Keratinocyte (primary cell): ENCODE measurements at regions not wholly inside any gene's neighbourhood (a gene's known extent, or its start where the extent isn't known, plus 50 kb on each side); places are given as distances from the start of the nearest gene placed in this dataset.

Experiments used
- DNase-seq: peaks from one replicate; pipeline ENCODE4 v3.0.0-alpha.2; 2011; ENCODE audit warnings: low read depth, missing footprints, low spot score
- FAIRE-seq: peaks from 2 replicates; lab custom pipeline; 2011; peaks lifted over from hg19 to GRCh38; lab: Jason Lieb, UNC
- H2AFZ ChIP-seq: 2 replicates; pipeline ENCODE4 v1.6.0; 2012; ENCODE audit warnings: low read length, control low read depth, inconsistent platforms; ENCODE audit not compliant: control insufficient read depth
- H3K27ac ChIP-seq: 2 replicates; pipeline ENCODE4 v1.5.1; 2011; ENCODE audit warnings: low read length; ENCODE audit not compliant: control insufficient read depth, insufficient read depth
- H3K27me3 ChIP-seq: 3 replicates; pipeline ENCODE4 v1.6.0; 2011; ENCODE audit warnings: low read length; ENCODE audit not compliant: control insufficient read depth, insufficient read depth; ENCODE audit errors: extremely low read depth
- H3K36me3 ChIP-seq, 2 experiments: 2 replicates in 1 of 2; 3 replicates in 1 of 2; pipeline ENCODE4 v1.5.1; 2011; ENCODE audit warnings: low read length in 2 of 2, mild to moderate bottlenecking in 1 of 2; ENCODE audit not compliant: control insufficient read depth in 2 of 2, insufficient read depth in 2 of 2; ENCODE audit errors: extremely low read depth in 1 of 2
- H3K4me1 ChIP-seq: 3 replicates; pipeline ENCODE4 v1.5.1; 2011; ENCODE audit warnings: low read length; ENCODE audit not compliant: control insufficient read depth, insufficient read depth; ENCODE audit errors: extremely low read depth
- H3K4me2 ChIP-seq: 3 replicates; pipeline ENCODE4 v1.6.0; 2011; ENCODE audit warnings: low read depth, low read length; ENCODE audit not compliant: control insufficient read depth, insufficient read depth; ENCODE audit errors: extremely low read depth
- H3K4me3 ChIP-seq, 3 experiments: fragments of 200-600 bp in 1 of 3; sonication (generic) in 1 of 3; 2 replicates in 2 of 3; 3 replicates in 1 of 3; pipeline ENCODE4 v1.5.1; 2011 to 2016; ENCODE audit warnings: low read length in 3 of 3, mild to moderate bottlenecking in 3 of 3, control low read depth in 2 of 3, inconsistent platforms in 1 of 3, low read depth in 1 of 3, mixed read lengths in 1 of 3, mixed run types in 1 of 3, moderate library complexity in 1 of 3; ENCODE audit not compliant: control insufficient read depth in 2 of 3, insufficient read depth in 2 of 3; ENCODE audit errors: extremely low read depth in 1 of 3
- H3K79me2 ChIP-seq: 2 replicates; pipeline ENCODE4 v1.6.0; 2012; ENCODE audit warnings: low read length; ENCODE audit not compliant: control insufficient read depth, insufficient read depth
- H3K9ac ChIP-seq: 3 replicates; pipeline ENCODE4 v1.6.0; 2011; ENCODE audit warnings: low read length; ENCODE audit not compliant: control insufficient read depth, insufficient read depth; ENCODE audit errors: extremely low read depth
- H3K9me1 ChIP-seq: 3 replicates; pipeline ENCODE4 v1.6.0; 2011; ENCODE audit warnings: low read length; ENCODE audit not compliant: control insufficient read depth, insufficient read depth; ENCODE audit errors: extremely low read depth
- H3K9me3 ChIP-seq: 2 replicates; pipeline ENCODE4 v1.5.1; 2012; ENCODE audit warnings: low read depth, low read length; ENCODE audit not compliant: control insufficient read depth
- H4K20me1 ChIP-seq: 3 replicates; pipeline ENCODE4 v1.6.0; 2011; ENCODE audit warnings: low read length; ENCODE audit not compliant: control insufficient read depth, insufficient read depth; ENCODE audit errors: extremely low read depth
- EZH2 ChIP-seq: IDR thresholded peaks from one replicate; pipeline ENCODE4 v1.6.1; 2012; ENCODE audit warnings: inconsistent platforms, mild to moderate bottlenecking, low read length, moderate library complexity
- dilution Hi-C: fragments of 300-500 bp; cut with MboI; formaldehyde crosslinking; loops from one replicate; pipeline ENCODE4 v1.7.0; 2020; ENCODE audit warnings: low sequenced_read_pairs; ENCODE audit not compliant: extremely low pct_ligation_motif_present
- TF ChIP-seq, protein P1 (sequence below), 3 experiments: IDR thresholded peaks in 1 of 3; conservative IDR thresholded peaks in 1 of 3; optimal IDR thresholded peaks in 1 of 3; 2 replicates in 2 of 3; 3 replicates in 1 of 3; pipeline versions ENCODE3 to v1.5.1; 2011; ENCODE audit warnings: low read length in 3 of 3, mild to moderate bottlenecking in 3 of 3, moderate library complexity in 2 of 3, control low read depth in 1 of 3, inconsistent platforms in 1 of 3; ENCODE audit not compliant: insufficient read depth in 2 of 3; ENCODE audit errors: extremely low read depth in 1 of 3

GRCh38 chr13:34371108-34371507, 553.2 kb downstream of the RFC3 start:
- FAIRE-seq: no peak
- Histone ChIP-seq H3K79me2 (no peaks in the 10 kb centered on the region), H2AFZ (no peak overlapping the region), H3K9me3 (no peaks in the 10 kb centered on the region), H3K9me1 (no peaks in the 10 kb centered on the region), H3K4me2 (no peak overlapping the region), H3K36me3 (no peaks in the 10 kb centered on the region), H3K27ac (no peak overlapping the region), H3K4me1 (no peaks in the 10 kb centered on the region), H3K27me3 (no peaks in the 10 kb centered on the region), H4K20me1 (no peaks in the 10 kb centered on the region), H3K4me3 (no peak overlapping the region), H3K9ac (no peak overlapping the region)
- no peak for TF ChIP-seq EZH2
- TF ChIP-seq, protein P1, sequence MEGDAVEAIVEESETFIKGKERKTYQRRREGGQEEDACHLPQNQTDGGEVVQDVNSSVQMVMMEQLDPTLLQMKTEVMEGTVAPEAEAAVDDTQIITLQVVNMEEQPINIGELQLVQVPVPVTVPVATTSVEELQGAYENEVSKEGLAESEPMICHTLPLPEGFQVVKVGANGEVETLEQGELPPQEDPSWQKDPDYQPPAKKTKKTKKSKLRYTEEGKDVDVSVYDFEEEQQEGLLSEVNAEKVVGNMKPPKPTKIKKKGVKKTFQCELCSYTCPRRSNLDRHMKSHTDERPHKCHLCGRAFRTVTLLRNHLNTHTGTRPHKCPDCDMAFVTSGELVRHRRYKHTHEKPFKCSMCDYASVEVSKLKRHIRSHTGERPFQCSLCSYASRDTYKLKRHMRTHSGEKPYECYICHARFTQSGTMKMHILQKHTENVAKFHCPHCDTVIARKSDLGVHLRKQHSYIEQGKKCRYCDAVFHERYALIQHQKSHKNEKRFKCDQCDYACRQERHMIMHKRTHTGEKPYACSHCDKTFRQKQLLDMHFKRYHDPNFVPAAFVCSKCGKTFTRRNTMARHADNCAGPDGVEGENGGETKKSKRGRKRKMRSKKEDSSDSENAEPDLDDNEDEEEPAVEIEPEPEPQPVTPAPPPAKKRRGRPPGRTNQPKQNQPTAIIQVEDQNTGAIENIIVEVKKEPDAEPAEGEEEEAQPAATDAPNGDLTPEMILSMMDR (optimal IDR thresholded peaks at IDR 0.05 in 1 of 3, IDR thresholded peaks at IDR 0.05 in 1 of 3, conservative IDR thresholded peaks at IDR 0.05 in 1 of 3; ENCODE audit: extremely low read depth in 1 of 3, insufficient read depth in 2 of 3, low read length in 3 of 3): no peak
- dilution Hi-C loops: no loop called here
- no peak for DNase-seq

- Histone ChIP-seq H4K20me1 (no peaks in the 10 kb centered on the region), H3K4me1 (no peaks in the 10 kb centered on the region), H3K9ac (no peak overlapping the region), H3K4me2 (no peak overlapping the region), H3K36me3 (no peaks in the 10 kb centered on the region), H3K27ac (no peak overlapping the region), H3K4me3 (no peak overlapping the region), H3K9me1 (no peaks in the 10 kb centered on the region), H2AFZ (no peak overlapping the region), H3K27me3 (no peaks in the 10 kb centered on the region), H3K79me2 (no peaks in the 10 kb centered on the region), H3K9me3 (no peaks in the 10 kb centered on the region)
- TF ChIP-seq, protein P1 (optimal IDR thresholded peaks at IDR 0.05 in 1 of 3, IDR thresholded peaks at IDR 0.05 in 1 of 3, conservative IDR thresholded peaks at IDR 0.05 in 1 of 3; ENCODE audit: extremely low read depth in 1 of 3, insufficient read depth in 2 of 3, low read length in 3 of 3): no peak
- no peak for TF ChIP-seq EZH2
- dilution Hi-C loops: no loop called here
- no peak for DNase-seq
- FAIRE-seq: no peak
Measured at GRCh38 chr13:34371645-34372395, 553.9 kb downstream of the RFC3 start.
